Activated CD4-positive, alpha-beta T cell treated with anti-CD3 and anti-CD28 coated beads, Interleukin-2, amount 50 U/mL, for 48 hours (primary cell): ENCODE measurements at regions not wholly inside any gene's neighbourhood (a gene's known extent, or its start where the extent isn't known, plus 50 kb on each side); places are given as distances from the start of the nearest gene placed in this dataset.
"Not testable (repeated sequence)": the region's sequence is repeated elsewhere in the genome, so short reads cannot be mapped to it uniquely, and the experiment has no call there.

ENCODE experiments used
- DNase-seq, 2 experiments: peaks; one replicate each; pipeline ENCODE4 v3.0.0-alpha.2; 2020

DNA sequence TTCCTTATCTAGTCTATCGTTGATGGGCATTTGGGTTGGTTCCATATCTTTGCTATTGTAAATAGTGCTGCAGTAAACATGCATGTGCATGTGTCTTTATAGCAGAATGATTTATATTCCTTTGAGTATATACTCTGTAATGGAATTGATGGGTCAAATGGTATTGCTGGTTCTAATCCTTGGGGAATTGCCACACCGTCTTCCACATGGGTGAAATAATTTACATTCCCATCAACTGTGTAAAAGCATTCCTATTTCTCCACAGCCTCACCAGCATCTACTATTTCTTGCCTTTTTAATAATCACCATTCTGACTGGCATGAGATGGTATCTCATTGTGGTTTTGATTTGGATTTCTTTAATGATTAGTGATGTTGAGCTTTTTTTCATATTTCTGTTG is 430.5 kb upstream of the TMPRSS15 start:
- DNase-seq, result not testable (repeated sequence)

DNA sequence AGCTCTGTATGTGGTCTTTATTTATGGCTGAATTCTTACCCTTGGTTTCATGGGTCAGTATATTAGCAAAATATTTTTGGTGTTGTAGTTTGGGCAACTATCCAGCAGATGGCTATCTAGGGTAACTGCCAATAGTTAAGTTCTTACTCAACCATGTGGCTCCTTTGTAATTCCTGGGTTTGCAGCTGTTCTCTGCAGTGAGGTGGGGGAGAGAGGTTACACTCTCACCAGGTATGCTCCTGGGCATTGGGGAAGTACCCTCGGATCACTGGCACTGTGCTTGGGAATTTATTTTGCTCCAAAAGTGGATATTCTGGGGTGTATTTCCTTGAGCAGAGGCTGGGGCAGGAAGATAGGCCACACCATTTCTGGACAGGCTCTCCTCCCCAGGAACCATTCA is 436.7 kb upstream of the TMPRSS15 start:
- DNase-seq, result no peak

DNA sequence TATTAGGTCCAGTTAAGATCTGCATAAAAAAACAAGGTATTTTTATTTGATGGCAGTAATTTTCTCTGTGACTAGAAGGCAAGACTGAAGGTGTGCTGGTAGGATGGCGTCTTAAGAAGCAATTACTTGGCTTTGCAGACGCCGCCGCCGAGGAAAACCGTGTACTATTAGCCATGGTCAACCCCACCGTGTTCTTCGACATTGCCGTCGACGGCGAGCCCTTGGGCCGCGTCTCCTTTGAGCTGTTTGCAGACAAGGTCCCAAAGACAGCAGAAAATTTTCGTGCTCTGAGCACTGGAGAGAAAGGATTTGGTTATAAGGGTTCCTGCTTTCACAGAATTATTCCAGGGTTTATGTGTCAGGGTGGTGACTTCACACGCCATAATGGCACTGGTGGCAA is 454.0 kb upstream of the TMPRSS15 start:
- not testable (repeated sequence) for DNase-seq

DNA sequence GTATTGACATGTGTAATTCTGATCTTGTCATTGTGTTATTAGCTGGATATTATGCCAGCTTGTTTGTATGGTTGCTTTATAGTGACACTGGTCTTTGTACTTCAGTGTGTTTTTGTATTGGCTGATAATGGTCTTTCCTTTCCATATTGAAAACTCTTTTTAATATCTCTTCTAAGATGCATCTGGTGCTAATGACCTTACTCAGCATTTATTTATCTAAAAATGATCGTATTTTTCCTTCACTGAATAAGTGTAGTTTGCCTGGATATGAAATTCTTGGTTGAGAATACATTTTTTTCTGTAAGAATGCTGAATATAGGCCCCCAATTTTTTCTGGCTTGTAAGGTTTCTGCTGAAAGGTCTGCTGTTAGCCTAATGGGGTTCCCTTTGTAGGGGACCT is 465.5 kb upstream of the TMPRSS15 start:
- no peak for DNase-seq

DNA sequence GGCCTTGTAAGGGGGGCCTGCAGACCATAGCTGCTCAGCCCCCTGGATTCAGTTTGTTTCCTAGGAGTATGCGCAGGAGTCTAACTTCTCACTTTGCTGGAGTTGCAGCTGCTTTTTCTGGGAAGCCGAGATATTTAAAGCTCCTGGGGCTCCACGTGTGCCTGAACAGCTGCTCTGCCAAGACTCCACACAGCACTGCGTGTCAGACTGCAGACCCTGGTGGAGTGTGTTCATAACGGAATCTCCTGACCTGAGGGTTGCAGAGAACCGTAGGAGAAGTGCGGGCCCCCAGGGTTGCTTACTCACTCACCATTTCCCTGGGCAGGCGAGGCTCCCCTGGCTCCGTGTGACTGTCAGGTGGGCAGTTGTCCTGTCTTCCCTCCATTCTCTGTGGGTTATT is 474.3 kb upstream of the TMPRSS15 start:
- no peak for DNase-seq

DNA sequence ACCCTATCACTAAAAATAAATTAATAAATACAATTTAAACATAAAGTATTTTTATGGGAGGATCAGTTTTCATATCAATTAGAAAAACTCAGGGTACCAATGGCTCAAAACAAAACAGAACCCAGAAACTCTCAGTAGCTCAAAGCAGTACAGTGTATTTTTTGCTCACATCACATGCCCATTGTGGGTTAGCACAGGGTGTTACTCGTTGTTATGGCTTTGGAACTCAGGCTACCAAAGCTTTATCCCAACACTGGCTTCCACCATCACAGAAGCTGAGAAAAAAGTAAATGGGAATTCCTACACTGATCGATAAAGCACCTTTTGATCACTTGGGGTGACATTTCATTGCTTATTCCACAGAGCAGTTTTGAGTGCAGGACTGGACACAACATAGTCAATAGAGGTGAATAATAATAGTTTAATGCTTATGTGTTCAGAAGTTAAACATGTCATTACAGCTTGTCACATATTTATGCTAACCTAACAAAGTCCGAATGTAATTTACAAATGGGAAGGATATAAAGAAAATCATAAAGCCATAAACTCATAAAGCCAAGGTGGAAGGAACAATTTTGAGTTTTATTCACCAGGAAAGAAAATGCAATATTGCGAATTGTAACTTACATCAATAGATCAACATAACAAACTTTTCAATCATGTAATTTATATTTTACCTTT is 484.5 kb upstream of the TMPRSS15 start:
- no peak for DNase-seq

DNA sequence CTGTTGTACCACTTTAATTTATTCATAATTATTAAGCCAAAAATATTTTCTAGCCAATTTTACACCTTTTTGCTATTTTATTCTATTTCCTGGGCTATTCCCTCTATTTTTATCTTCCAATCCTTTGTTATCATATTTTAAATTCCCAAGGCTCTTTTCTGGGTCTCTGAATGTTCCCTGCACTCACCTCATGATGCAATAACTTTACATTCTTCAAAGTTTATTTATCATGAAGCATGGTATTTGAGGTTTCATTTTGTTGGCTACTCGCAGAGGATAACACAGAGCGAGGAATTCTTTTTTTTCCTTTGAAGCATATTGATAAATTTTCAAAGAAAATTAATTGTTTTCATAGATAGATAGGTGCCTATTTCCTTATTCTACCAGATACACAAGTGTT is 489.8 kb upstream of the TMPRSS15 start:
- DNase-seq, result no peak

DNA sequence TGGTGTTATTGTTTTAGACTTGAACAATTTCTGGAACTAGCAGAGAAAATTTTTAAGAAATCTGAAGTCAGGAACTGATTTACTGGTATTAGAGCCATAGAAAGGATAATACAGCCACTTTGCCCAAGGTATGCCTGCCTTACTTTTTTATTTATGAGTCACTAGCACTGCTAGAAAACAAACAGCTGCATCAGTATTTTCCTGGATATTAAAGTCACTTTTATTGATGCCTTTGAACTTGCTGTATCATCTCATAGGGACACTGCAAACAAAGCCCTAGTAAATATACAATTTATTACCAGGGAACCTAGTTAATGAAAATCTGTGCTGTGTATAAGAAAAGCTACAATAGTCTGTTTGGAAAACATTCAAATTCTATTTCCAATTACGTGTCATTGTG is 490.8 kb upstream of the TMPRSS15 start:
- no peak for DNase-seq

DNA sequence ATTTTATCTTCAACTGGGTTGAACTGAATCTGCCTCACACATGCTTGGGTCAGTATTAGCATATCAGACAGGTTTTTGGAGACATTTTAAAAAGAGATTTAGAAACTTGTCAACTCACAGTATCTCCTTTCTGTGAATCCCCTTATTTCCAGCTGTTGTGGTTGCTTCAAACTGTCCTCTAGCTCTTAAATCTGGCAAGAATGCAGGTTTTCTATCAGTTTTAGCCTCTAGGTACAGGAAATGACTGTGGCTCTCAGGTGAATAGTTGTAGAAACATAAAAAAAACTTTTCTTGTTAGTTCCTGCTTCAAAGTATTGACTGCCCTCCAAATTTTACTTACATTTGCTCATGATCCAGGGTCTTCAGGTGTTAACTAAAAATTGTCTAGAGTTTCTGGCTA is 495.7 kb upstream of the TMPRSS15 start:
- no peak for DNase-seq

DNA sequence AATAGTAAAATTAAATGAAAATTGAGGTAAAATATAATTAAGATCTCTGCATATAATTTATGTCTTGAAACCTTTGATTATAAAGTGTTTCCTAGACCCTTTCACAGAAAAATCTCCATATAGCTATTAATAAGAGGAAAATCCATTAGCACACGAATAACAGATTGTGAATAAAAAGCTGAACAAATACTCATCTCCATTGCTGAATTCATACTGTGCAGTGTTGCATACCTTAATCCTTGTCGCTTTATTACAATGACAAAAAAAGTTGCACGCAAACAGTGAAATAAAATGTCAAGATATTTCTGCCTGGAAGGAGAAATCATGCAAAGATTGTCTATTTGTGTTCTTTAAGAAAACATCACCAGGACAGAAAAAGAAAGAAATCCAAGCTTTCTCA is 499.1 kb upstream of the TMPRSS15 start:
- no peak for DNase-seq

DNA sequence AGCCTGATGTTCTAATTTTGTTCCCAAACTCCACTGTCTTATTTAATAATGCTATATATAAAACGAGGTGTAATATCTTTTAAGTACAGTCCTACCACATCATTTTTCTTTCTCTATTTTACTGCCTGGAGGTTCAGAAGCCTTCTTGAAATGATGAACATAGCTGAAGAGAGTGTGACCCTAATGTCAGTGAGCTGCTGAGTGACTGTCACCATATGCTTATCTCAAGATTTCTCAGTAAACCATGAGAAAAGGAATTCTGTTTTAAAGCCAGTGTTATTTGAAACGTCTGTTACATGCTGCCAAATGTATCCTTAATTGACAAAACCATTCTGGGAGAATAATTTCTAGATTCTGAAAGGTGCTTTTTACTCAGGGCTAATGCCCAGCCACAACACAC is 503.5 kb upstream of the TMPRSS15 start:
- no peak for DNase-seq

DNA sequence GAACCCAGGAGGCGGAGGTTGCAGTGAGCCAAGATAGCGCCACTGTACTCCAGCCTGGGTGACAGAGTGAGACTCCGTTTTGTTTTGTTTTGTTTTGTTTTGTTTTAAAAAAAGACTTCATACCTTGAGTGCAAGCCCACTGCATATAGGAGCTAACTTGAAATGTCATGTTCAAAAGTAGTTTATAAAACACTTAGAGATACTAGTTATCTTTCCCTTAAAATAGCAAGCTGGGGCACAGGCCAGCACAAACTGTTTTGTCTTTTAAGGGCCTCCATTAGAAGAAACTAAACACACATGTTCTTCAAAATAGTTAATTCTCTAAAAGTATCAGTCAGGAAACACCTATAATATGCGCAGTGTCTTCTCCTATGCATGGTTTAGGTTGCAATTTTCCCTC is 505.1 kb upstream of the TMPRSS15 start:
- no peak for DNase-seq

DNA sequence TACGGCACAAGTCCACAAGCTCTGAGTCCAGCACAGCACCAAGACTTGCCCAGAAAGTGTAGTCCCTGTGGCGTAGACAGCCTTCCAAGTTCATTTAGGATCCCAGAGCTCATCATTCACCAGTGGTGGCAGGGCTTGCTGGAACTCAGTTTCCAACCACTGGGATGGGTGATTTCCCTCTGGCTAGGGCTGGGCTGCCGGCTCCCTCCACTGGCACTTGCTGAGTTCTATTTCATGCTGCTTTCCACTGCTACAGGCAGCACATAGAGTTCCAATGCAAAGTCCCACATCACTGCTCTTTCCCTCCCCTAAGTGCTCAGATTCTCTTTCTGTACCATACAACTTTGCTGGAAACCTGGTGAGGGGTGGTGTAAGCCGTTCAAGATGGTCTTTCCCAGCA is 510.3 kb upstream of the TMPRSS15 start:
- no peak for DNase-seq

DNA sequence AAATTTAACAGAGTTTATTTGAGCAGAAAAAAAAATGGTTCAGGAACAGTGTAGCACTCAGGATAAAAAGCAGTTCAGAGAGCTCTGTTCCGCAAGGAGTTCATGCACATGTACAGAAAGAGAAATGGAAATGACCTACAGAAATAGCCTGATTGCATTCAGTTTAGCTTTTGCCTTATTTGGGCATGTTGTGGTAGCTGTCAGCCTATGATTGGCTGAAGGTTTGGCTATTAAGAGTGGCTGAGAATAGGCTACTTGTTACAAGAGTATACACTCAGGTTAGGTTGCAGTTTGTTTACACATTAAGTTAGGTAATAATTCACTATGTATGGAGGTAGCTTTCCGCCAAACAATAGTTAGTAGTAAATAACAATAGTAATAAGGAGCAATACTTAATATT is 511.0 kb upstream of the TMPRSS15 start:
- DNase-seq, result no peak

DNA sequence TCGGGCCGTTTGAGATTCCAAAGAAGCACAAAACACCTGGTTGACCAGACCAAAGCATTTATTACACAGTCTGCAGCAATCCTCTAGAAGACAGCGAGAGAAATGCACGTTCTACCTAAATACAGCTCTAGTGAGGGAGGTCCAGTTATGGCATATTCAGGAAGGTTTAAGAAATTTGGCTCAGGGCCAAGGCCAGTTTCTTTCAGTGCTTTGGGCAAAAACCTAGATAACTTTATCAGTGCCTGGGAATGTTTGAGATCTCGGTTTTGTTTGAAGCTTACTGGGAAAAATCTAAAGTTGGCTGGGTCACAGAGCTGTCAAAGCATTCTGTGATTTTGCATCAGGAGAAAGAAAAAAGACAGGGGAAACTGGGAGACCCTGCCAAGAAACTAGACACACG is 514.0 kb upstream of the TMPRSS15 start:
- DNase-seq, result no peak

DNA sequence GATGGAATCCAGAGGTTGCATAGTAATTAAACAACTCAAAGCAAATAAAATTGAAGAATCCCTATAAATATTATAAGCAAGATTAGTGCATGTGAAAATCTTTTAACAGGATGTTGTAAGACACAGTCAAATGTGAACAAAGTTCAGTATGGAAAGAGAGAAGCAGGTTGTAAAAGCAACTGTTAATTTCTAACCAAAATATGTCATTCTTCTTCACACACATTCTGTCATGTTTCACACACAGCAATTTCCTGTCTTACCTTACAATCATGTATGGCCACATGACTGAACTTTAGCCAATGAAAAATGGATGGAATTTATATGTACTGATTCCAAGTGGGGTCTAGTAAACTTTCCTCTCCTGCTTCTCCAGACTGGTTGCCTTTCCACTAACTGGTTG is 527.7 kb upstream of the TMPRSS15 start:
- DNase-seq, result no peak

DNA sequence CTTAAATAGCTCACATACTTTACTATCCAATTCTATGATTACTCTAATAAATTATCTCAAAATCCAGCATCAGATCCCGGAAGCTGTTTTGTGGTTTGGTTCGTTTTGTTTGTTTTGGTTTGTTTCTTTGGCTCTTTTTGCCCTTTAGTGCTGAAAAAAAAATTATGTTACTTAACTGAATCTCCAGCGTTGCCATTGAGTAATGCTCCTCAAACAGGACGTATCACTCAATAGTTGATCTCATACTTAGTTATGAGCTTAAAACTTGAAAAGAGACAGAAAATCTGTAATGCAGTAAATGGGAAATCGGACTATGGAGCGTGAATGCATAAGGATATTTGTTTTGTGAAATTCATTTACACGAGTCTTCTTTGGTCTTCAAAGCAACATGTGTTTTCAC is 533.8 kb upstream of the TMPRSS15 start:
- DNase-seq, result no peak

DNA sequence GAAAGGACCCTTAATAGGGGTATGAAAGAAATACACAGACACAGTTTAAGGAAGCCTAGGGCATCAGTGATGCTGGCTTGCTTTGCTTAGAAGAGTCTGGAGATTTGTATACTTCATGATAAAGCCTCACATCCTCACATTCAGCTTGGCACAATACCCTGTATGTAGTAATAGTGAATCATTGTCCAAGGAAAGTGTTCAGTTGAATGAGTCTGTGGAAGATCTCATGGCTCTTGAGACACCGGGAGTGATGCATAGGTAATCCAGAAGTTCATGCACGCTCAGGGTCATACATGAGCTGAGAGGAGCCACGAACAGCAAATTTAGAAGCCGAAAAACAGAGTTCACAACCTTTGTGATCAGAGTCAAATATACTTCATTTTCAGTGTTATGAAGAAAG is 537.2 kb upstream of the TMPRSS15 start:
- no peak for DNase-seq

DNA sequence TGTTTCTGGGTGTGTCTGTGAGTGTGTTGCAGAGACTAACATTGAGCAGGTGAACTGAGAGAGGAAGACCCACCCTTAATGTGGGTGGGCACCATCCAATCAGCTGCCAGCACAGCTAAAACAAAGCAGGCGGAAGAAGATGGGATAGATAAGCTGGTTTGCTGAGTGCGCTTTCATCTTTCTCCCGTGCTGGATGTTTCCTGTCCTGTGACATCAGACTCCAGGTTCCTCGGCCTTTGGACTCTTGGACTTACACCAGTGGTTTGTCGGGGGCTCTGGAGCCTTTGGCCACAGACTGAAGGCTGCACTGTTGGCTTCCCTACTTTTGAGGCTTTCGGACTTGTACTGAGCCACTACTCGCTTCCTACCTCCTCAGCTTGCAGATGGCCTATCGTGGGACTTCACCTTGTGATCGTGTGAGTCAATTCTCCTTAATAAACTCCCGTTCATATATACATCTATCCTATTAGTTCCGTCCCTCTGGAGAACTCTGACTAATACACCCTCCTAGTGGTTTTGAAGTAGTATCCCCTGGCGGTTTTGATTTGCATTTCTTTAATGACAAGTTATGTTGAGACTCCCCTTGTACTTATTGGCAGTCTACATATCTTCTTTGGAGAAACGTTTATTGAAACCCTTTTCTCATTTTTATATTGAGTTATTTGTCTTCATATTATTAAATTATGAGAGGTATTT is 546.6 kb upstream of the TMPRSS15 start:
- no peak for DNase-seq

DNA sequence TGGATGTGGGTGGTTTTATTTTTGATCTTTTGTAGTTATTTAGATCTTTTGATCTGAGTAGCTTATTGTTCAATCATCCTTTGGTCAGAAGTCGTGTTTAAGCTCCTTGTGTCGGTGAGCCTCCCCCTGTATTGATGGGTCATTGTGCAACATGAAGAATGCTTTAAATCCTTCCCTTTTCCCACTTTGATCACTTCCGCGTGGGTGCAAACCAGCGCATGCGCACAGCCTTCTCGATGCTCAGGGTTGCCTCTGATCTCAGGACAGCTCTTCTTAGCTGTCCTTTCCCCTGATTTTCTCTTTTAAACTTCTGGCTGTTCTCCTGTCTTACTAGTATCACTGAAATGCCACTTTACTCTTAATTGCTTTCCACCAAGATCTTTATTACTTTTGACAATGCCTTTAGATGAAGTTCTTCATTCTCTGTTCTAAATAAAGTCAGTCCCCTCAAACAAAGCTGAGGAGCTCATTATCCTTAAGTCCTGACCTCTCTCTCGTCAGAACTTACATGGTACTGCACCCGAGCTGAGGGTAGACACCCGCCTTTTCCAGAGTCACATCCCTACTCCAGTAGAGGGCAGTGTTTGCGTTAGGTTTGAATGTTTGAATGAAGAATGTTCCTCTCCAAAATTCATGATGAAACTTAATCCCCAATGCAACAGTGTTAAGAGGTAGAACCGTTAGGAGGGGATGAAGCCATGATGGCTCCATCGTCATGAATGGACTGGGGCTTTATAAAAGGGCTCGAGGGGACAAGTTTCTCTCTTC is 547.9 kb upstream of the TMPRSS15 start:
- no peak for DNase-seq

DNA sequence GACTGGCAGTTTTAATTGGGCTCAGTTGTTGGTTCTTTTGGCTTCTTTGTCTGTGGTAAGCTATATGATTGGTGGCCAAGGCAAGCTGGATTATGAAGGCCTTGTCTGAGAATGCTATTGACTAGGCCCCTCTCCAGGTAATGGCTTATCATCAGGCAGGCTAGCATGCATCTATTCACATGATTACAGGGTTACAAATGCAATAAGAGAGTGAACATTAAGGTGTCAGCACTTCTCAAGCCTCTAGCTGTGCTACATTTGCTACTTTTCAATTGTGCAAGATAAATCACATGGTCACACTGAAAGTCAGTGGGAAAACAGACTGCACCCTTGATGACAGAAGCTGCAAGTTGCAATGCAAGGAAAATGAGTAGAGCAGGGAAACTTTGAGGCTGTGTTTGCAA is 550.9 kb upstream of the TMPRSS15 start:
- DNase-seq, result no peak

DNA sequence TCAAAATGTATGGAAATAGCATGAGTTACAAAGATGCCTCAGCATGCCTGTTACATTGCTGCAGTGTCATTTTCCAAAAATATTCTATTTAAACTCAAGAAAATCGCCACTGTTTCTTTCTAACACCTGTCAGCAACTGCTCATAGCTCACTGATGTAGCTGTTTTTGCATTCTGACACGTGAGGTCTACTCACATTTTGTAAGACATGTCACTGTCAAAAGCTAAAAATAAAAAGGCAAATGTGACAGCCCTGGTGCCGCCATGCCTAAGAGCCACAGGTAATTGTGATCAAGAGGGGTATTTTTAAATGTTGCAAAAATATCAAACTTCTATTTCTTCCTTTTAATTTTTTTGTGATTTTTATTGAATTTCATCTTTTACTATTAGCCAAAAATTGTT is 556.2 kb upstream of the TMPRSS15 start:
- DNase-seq, result no peak

DNA sequence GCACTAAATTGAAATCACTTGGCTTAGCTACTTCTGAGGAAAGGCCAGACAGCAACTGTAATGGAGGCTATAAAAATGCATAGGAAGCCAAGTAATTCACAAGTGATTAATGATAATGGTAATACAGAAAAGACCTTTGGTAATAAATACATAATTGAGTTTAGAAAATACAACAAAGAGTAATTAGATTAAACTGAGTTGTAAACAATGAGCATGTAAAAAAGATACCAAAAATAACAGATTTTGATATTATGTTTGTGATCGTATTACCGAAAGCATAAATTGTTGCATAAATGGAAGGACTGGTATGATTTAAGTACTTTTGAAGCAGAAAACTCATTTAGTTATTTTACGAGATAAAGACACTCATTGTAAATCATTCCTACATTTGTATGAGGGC is 556.7 kb upstream of the TMPRSS15 start:
- DNase-seq, result no peak

DNA sequence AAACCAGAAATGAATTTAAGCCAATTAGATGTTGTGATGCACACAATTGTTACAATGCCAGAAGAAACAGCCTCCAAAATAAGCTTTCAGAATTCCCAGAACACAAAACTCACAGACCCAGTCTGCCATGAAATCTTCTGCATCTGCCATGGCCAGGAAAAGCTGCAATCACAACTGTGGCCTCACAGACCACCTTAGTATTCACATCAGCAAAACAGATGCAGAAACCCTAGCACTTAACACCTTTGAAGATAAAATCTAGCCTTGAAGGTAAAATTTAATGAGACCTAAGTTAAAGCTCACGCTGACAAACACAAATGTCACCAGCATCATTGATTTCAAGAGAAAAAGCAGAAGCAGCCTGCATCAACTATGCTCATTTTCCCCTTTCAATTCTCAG is 566.8 kb upstream of the TMPRSS15 start:
- no peak for DNase-seq
